22Rv1 (cell line): ENCODE measurements at regions not wholly inside any gene's neighbourhood (a gene's known extent, or its start where the extent isn't known, plus 50 kb on each side); places are given as distances from the start of the nearest gene placed in this dataset.

Source experiments
- ZFX ChIP-seq: fragments of 450-650 bp; IDR thresholded peaks from 2 replicates; pipeline ENCODE4 v1.6.1; 2017; ENCODE audit warnings: antibody characterized with exemption, borderline replicate concordance
- TF ChIP-seq, protein P1 (sequence below): fragments of 450-650 bp; IDR thresholded peaks from 2 replicates; pipeline ENCODE4 v1.5.1; 2017; ENCODE audit warnings: mild to moderate bottlenecking

DNA sequence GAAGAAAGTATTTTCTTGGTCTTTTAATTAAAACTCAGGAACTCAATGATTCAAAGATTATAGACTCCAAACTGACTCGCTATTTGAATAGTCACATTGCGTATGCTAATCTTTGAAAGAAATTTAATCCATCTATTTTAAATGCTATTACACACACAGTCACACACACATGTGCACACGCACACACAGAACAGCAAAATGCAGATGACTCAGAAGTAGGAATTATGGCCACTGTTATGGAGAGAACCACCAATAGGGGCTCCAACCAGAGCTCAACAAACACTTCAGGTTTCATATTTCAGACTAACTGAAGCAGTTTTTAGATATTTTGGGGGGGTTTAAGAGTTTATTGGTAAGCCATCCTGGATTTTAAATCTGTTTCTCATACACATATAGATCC, 1917.9 kb downstream of the EFNA5 start:
- TF ChIP-seq, protein P1, sequence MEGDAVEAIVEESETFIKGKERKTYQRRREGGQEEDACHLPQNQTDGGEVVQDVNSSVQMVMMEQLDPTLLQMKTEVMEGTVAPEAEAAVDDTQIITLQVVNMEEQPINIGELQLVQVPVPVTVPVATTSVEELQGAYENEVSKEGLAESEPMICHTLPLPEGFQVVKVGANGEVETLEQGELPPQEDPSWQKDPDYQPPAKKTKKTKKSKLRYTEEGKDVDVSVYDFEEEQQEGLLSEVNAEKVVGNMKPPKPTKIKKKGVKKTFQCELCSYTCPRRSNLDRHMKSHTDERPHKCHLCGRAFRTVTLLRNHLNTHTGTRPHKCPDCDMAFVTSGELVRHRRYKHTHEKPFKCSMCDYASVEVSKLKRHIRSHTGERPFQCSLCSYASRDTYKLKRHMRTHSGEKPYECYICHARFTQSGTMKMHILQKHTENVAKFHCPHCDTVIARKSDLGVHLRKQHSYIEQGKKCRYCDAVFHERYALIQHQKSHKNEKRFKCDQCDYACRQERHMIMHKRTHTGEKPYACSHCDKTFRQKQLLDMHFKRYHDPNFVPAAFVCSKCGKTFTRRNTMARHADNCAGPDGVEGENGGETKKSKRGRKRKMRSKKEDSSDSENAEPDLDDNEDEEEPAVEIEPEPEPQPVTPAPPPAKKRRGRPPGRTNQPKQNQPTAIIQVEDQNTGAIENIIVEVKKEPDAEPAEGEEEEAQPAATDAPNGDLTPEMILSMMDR = no peak
- TF ChIP-seq ZFX = no peak
